OCI-LY3 (cell line): ENCODE measurements at regions not wholly inside any gene's neighbourhood (a gene's known extent, or its start where the extent isn't known, plus 50 kb on each side); places are given as distances from the start of the nearest gene placed in this dataset.

ENCODE experiments used
- EZH2phosphoT487 ChIP-seq: fragments of 200-600 bp; shearing (Covaris generic); IDR thresholded peaks from 2 replicates; pipeline ENCODE4 v1.6.1; 2018; ENCODE audit warnings: antibody characterized with exemption, mixed run types, low read depth
- TF ChIP-seq, protein P1 (sequence below): fragments of 200-600, 300-600 bp; sonication (generic); IDR thresholded peaks from 2 replicates; pipeline ENCODE4 v1.5.1; 2014; ENCODE audit warnings: antibody characterized with exemption, low read length, low read depth

DNA sequence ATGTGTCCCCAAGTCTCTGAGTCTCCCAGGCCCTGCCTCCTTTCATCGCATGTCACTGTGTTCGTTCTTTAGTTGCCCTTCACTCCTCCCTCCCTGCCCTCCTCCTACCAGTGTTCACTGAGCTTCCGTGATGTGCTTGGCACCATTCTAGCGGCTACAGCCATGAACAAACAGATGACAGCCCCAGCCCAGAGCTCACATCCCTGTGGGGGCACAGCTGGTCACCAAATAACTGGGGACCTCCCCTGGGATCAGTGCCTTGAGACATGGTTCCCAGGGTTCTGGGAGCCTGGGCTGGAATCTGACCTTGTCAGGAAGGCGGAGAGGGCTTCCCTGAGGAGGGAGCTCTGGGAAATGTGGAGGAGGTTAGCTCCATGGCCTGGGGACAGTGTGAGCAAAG is 320.7 kb downstream of the PTPRU start:
- TF ChIP-seq, protein P1, sequence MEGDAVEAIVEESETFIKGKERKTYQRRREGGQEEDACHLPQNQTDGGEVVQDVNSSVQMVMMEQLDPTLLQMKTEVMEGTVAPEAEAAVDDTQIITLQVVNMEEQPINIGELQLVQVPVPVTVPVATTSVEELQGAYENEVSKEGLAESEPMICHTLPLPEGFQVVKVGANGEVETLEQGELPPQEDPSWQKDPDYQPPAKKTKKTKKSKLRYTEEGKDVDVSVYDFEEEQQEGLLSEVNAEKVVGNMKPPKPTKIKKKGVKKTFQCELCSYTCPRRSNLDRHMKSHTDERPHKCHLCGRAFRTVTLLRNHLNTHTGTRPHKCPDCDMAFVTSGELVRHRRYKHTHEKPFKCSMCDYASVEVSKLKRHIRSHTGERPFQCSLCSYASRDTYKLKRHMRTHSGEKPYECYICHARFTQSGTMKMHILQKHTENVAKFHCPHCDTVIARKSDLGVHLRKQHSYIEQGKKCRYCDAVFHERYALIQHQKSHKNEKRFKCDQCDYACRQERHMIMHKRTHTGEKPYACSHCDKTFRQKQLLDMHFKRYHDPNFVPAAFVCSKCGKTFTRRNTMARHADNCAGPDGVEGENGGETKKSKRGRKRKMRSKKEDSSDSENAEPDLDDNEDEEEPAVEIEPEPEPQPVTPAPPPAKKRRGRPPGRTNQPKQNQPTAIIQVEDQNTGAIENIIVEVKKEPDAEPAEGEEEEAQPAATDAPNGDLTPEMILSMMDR = no peak
- no peak for TF ChIP-seq EZH2phosphoT487
